ENCODE measurements at regions not wholly inside any gene's neighbourhood (a gene's known extent, or its start where the extent isn't known, plus 50 kb on each side); places are given as distances from the start of the nearest gene placed in this dataset.

- no peak for TF ChIP-seq TOX (CRISPR knock-in tag; IDR thresholded peaks at IDR 0.05; ENCODE audit: borderline replicate concordance)
- no peak for TF ChIP-seq ESRRG (CRISPR knock-in tag; IDR thresholded peaks at IDR 0.05)
- TF ChIP-seq ZC3H10 (CRISPR knock-in tag; IDR thresholded peaks at IDR 0.05), result no peak
- TF ChIP-seq SNAI2 (CRISPR knock-in tag; IDR thresholded peaks at IDR 0.05), result no peak
- TF ChIP-seq GLIS3 (CRISPR knock-in tag; IDR thresholded peaks at IDR 0.05), result no peak
- no peak for ATAC-seq
Observed at GRCh38 chr6:167755461-167755860, 71.2 kb upstream of the AFDN start.

DNA sequence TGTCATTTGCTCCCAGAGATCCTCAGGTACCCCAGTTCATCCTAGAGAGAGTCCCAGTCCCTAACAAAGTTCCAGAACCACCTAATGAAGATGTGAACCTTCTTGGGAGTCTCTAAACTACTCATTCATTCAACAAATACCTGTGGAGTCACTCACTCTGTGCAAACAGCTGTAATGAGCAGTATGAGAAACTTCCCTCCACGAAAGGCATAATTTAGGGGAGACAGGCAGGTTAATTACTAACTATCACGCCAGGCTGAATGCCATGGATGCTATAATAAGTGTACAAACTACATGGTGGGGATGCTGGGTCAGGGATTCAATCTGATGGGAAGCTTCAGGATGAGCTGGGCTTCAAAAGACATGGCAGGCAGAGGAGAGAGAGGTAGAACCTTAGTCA is 70.1 kb upstream of the AFDN start:
- no peak for ATAC-seq

GRCh38 chr6:167757249-167757648 is 69.5 kb upstream of the AFDN start:
- TF ChIP-seq ISL1 (CRISPR knock-in tag; IDR thresholded peaks at IDR 0.05) (no peak), ZFP3 (CRISPR knock-in tag; IDR thresholded peaks at IDR 0.05) (no peak), PPARA (CRISPR knock-in tag; IDR thresholded peaks at IDR 0.05; ENCODE audit: borderline replicate concordance) (no peak), ESRRG (CRISPR knock-in tag; IDR thresholded peaks at IDR 0.05) (no peak), ZNF8 (CRISPR knock-in tag; IDR thresholded peaks at IDR 0.05) (no peak), ZC3H10 (CRISPR knock-in tag; IDR thresholded peaks at IDR 0.05) (no peak), TSHZ2 (CRISPR knock-in tag; IDR thresholded peaks at IDR 0.05) (no peak), BACH2 (CRISPR knock-in tag; IDR thresholded peaks at IDR 0.05; ENCODE audit: borderline replicate concordance) (no peak), ZNF565 (CRISPR knock-in tag; conservative IDR thresholded peaks at IDR 0.05; ENCODE audit: low read depth) (no peak), SNAI2 (CRISPR knock-in tag; IDR thresholded peaks at IDR 0.05) (no peak), ZNF70 (CRISPR knock-in tag; IDR thresholded peaks at IDR 0.05) (no peak), OSR1 (CRISPR knock-in tag; IDR thresholded peaks at IDR 0.05) (no peak)
- TF ChIP-seq, protein P1, sequence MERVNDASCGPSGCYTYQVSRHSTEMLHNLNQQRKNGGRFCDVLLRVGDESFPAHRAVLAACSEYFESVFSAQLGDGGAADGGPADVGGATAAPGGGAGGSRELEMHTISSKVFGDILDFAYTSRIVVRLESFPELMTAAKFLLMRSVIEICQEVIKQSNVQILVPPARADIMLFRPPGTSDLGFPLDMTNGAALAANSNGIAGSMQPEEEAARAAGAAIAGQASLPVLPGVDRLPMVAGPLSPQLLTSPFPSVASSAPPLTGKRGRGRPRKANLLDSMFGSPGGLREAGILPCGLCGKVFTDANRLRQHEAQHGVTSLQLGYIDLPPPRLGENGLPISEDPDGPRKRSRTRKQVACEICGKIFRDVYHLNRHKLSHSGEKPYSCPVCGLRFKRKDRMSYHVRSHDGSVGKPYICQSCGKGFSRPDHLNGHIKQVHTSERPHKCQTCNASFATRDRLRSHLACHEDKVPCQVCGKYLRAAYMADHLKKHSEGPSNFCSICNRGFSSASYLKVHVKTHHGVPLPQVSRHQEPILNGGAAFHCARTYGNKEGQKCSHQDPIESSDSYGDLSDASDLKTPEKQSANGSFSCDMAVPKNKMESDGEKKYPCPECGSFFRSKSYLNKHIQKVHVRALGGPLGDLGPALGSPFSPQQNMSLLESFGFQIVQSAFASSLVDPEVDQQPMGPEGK (CRISPR knock-in tag; IDR thresholded peaks at IDR 0.05; ENCODE audit: borderline replicate concordance), result no peak
- ATAC-seq, result no peak

More for the DNA sequence above, 70.1 kb upstream of the AFDN start:
- no peak for TF ChIP-seq CSDC2 (CRISPR knock-in tag; IDR thresholded peaks at IDR 0.05)
- TF ChIP-seq, protein P2, sequence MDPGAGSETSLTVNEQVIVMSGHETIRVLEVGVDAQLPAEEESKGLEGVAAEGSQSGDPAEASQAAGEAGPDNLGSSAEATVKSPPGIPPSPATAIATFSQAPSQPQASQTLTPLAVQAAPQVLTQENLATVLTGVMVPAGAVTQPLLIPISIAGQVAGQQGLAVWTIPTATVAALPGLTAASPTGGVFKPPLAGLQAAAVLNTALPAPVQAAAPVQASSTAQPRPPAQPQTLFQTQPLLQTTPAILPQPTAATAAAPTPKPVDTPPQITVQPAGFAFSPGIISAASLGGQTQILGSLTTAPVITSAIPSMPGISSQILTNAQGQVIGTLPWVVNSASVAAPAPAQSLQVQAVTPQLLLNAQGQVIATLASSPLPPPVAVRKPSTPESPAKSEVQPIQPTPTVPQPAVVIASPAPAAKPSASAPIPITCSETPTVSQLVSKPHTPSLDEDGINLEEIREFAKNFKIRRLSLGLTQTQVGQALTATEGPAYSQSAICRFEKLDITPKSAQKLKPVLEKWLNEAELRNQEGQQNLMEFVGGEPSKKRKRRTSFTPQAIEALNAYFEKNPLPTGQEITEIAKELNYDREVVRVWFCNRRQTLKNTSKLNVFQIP (CRISPR knock-in tag; IDR thresholded peaks at IDR 0.05; ENCODE audit: borderline replicate concordance, low read depth), result no peak
- TF ChIP-seq OSR1 (CRISPR knock-in tag; IDR thresholded peaks at IDR 0.05), result no peak
- no peak for TF ChIP-seq SNAI2 (CRISPR knock-in tag; IDR thresholded peaks at IDR 0.05)
- no peak for TF ChIP-seq TOX (CRISPR knock-in tag; IDR thresholded peaks at IDR 0.05; ENCODE audit: borderline replicate concordance)

DNA sequence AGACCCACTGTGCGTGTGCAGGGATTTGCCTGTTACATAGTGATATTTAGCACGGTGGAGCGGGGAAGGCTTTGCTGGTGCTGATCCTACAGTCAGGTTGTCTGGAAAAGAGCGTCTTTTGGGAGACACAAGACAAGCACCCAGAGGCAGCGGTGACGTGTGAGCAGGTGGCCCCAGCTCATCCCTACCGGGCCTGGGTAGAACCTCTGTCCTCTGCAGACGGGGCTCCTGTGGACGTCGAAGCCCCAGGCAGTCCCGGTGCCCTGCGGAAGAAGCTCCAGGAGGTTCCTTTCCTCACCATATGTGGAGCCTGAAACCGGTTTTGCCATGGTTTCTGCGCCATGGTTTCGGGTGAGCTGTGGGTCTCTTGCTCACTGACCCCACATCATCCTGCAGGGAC is 68.9 kb upstream of the AFDN start:
- TF ChIP-seq ZC3H10 (CRISPR knock-in tag; IDR thresholded peaks at IDR 0.05) (no peak), PPARA (CRISPR knock-in tag; IDR thresholded peaks at IDR 0.05; ENCODE audit: borderline replicate concordance) (no peak)
- ATAC-seq, result no peak

- TF ChIP-seq BACH2 (CRISPR knock-in tag; IDR thresholded peaks at IDR 0.05; ENCODE audit: borderline replicate concordance) (no peak), TOX (CRISPR knock-in tag; IDR thresholded peaks at IDR 0.05; ENCODE audit: borderline replicate concordance) (no peak), ISL1 (CRISPR knock-in tag; IDR thresholded peaks at IDR 0.05) (no peak), ZNF565 (CRISPR knock-in tag; conservative IDR thresholded peaks at IDR 0.05; ENCODE audit: low read depth) (no peak), ZC3H10 (CRISPR knock-in tag; IDR thresholded peaks at IDR 0.05) (no peak), ZFP30 (CRISPR knock-in tag; IDR thresholded peaks at IDR 0.05) (no peak), SNAI2 (CRISPR knock-in tag; IDR thresholded peaks at IDR 0.05) (no peak), ESRRG (CRISPR knock-in tag; IDR thresholded peaks at IDR 0.05) (no peak), GLIS3 (CRISPR knock-in tag; IDR thresholded peaks at IDR 0.05) (no peak)
- TF ChIP-seq, protein P2 (CRISPR knock-in tag; IDR thresholded peaks at IDR 0.05; ENCODE audit: borderline replicate concordance, low read depth), result no peak
Observed at GRCh38 chr6:167758309-167759023, 68.2 kb upstream of the AFDN start.

More at GRCh38 chr6:167758309-167759023, 68.2 kb upstream of the AFDN start:
- no peak for ATAC-seq

All from SK-N-SH treated with all-trans-retinoic acid at 6 μM for 48 hours (cell line).